GM12878 (cell line): ENCODE measurements at regions not wholly inside any gene's neighbourhood (a gene's known extent, or its start where the extent isn't known, plus 50 kb on each side); places are given as distances from the start of the nearest gene placed in this dataset.

Experiments used
- ATAC-seq: fragments of 200-7000 bp; cut with Tn5 transposase; 3 replicates; pipeline ENCODE4 v1.9.1; 2020; ENCODE audit warnings: mild to moderate bottlenecking, moderate library complexity
- BruUV-seq: library from RNA; stranded (reverse); fragments of 400-500 nt; replicated peaks from 2 replicates; lab custom pipeline; 2021; lab: Mats Ljungman, UMichigan
- CTCF ChIA-PET: fragments of 300-600 bp; sonication (Branson Sonifier 250); formaldehyde crosslinking; extraction: SDS; loops from one replicate; lab custom pipeline; 2021; ENCODE audit warnings: inconsistent platforms; lab: Yijun Ruan, JAX
- POLR2A ChIA-PET: fragments of 350-600 bp; formaldehyde crosslinking; extraction: SDS; loops from one replicate; lab custom pipeline; 2021; ENCODE audit warnings: inconsistent platforms; lab: Charles Lee
- RAD21 ChIA-PET: fragments of 300-600 bp; sonication (Branson Sonifier 250); formaldehyde crosslinking; loops from one replicate; lab custom pipeline; 2023; ENCODE audit warnings: antibody characterized with exemption; ENCODE audit not compliant: unreplicated experiment; lab: Charles Lee
- SMC1A ChIA-PET: fragments of 300-600 bp; sonication (Branson Sonifier 250); formaldehyde crosslinking; loops from one replicate; lab custom pipeline; 2023; ENCODE audit not compliant: unreplicated experiment, uncharacterized antibody; lab: Charles Lee
- DNase-seq: peaks from one replicate; pipeline ENCODE4 v3.0.0-alpha.2; 2011; ENCODE audit warnings: low read depth, low spot score
- FAIRE-seq: peaks from 3 replicates; lab custom pipeline; 2011; peaks lifted over from hg19 to GRCh38; lab: Jason Lieb, UNC
- H2AFZ ChIP-seq: 2 replicates; pipeline ENCODE4 v1.6.0; 2011; ENCODE audit warnings: low read depth, low read length, control low read depth; ENCODE audit not compliant: control insufficient read depth
- H3K27ac ChIP-seq: 2 replicates; pipeline ENCODE4 v1.5.1; 2011; ENCODE audit warnings: control low read depth; ENCODE audit not compliant: control insufficient read depth, insufficient read depth
- H3K27me3 ChIP-seq, 2 experiments: replicated peaks in 1 of 2; 2 replicates each; pipeline versions ENCODE4 v1.6.0 to v1.6.1; 2011; ENCODE audit warnings: low read length in 1 of 2; ENCODE audit not compliant: control insufficient read depth in 2 of 2, insufficient read depth in 2 of 2
- H3K36me3 ChIP-seq, 2 experiments: 2 replicates each; pipeline ENCODE4 v1.5.1; 2011; ENCODE audit warnings: low read length in 1 of 2; ENCODE audit not compliant: control insufficient read depth in 2 of 2, insufficient read depth in 2 of 2
- H3K4me1 ChIP-seq: 2 replicates; pipeline ENCODE4 v1.6.1; 2011; ENCODE audit warnings: mild to moderate bottlenecking, low read length, moderate library complexity, mixed read lengths; ENCODE audit not compliant: control insufficient read depth, insufficient read depth
- H3K4me2 ChIP-seq: 2 replicates; pipeline ENCODE4 v1.6.0; 2011; ENCODE audit warnings: control low read depth; ENCODE audit not compliant: control insufficient read depth, insufficient read depth
- H3K4me3 ChIP-seq: fragments of 200-600 bp; sonication (generic); 2 replicates; pipeline ENCODE4 v1.5.1; 2016
- H3K79me2 ChIP-seq: 2 replicates; pipeline ENCODE4 v1.6.0; 2011; ENCODE audit warnings: low read length; ENCODE audit not compliant: control insufficient read depth, insufficient read depth
- H3K9ac ChIP-seq: 2 replicates; pipeline ENCODE4 v1.8.0; 2011; ENCODE audit warnings: low read length, control low read depth, mixed read lengths; ENCODE audit not compliant: control insufficient read depth, insufficient read depth
- H3K9me3 ChIP-seq: replicated peaks from 3 replicates; pipeline ENCODE4 v1.5.1; 2011; ENCODE audit warnings: mild to moderate bottlenecking, low read length; ENCODE audit not compliant: control insufficient read depth, insufficient read depth
- H4K20me1 ChIP-seq: 2 replicates; pipeline ENCODE4 v1.6.0; 2011; ENCODE audit not compliant: control insufficient read depth, insufficient read depth
- E2F8 ChIP-seq: fragments of 450-650 bp; IDR thresholded peaks from 2 replicates; pipeline ENCODE4 v1.6.1; 2018; ENCODE audit warnings: mild to moderate bottlenecking, low read depth, moderate library complexity; ENCODE audit not compliant: partially characterized antibody
- FOXM1 ChIP-seq: IDR thresholded peaks from 2 replicates; pipeline ENCODE4 v1.6.1; 2012; ENCODE audit warnings: low read depth, mild to moderate bottlenecking, inconsistent platforms, low read length, moderate library complexity
- HSF1 ChIP-seq: fragments of 150-350 bp; IDR thresholded peaks from 2 replicates; pipeline ENCODE4 v1.6.1; 2014; ENCODE audit warnings: mild to moderate bottlenecking, low read depth, low read length
- KLF5 ChIP-seq: fragments of 450-650 bp; IDR thresholded peaks from 2 replicates; pipeline ENCODE4 v1.6.1; 2014; ENCODE audit warnings: mild to moderate bottlenecking; ENCODE audit not compliant: partially characterized antibody
- NFXL1 ChIP-seq: fragments of 450-650 bp; IDR thresholded peaks from 2 replicates; pipeline ENCODE4 v1.6.1; 2017; ENCODE audit warnings: antibody characterized with exemption, mild to moderate bottlenecking, borderline replicate concordance
- PML ChIP-seq: IDR thresholded peaks from 2 replicates; pipeline ENCODE4 v1.6.1; 2012; ENCODE audit warnings: low read length, inconsistent platforms
- RELA ChIP-seq: fragments of 450-650 bp; IDR thresholded peaks from 2 replicates; pipeline ENCODE4 v1.8.0; 2014; ENCODE audit warnings: borderline replicate concordance; ENCODE audit not compliant: partially characterized antibody
- SIN3A ChIP-seq: IDR thresholded peaks from 2 replicates; pipeline ENCODE4 v1.6.1; 2012; ENCODE audit warnings: low read depth, low read length, improper control_type of control experiment
- STAT1 ChIP-seq: fragments of 450-650 bp; conservative IDR thresholded peaks from 2 replicates; pipeline ENCODE4 v1.6.1; 2014; ENCODE audit warnings: antibody characterized with exemption, mild to moderate bottlenecking
- SUZ12 ChIP-seq: fragments of 200-600 bp; sonication (generic); IDR thresholded peaks from one replicate; pipeline ENCODE4 v1.6.1; 2018; ENCODE audit warnings: antibody characterized with exemption, mild to moderate bottlenecking; ENCODE audit not compliant: unreplicated experiment
- YY1 ChIP-seq: IDR thresholded peaks from 2 replicates; pipeline ENCODE4 v1.6.1; 2011; ENCODE audit warnings: low read depth, mild to moderate bottlenecking, low read length
- ZBTB33 ChIP-seq: fragments of 450-650 bp; IDR thresholded peaks from 2 replicates; pipeline ENCODE4 v1.6.1; 2017; ENCODE audit warnings: mild to moderate bottlenecking
- WGBS: methylation state at CpG from one replicate; pipeline ENCODE4 v1.1.6; 2016; ENCODE audit warnings: low lambda C conversion rate; ENCODE audit not compliant: insufficient replicate concordance, insufficient coverage; ENCODE audit errors: missing lambda C conversion rate; 5-methylcytosine and 5-hydroxymethylcytosine counted together
- in situ Hi-C: fragments of 300-500 bp; cut with MboI; formaldehyde crosslinking; loops from 9 replicates; pipeline ENCODE4 v1.14.3; 2018; ENCODE audit warnings: mixed read lengths
- intact Hi-C: fragments of 100-400 bp; cut with micrococcal nuclease; formaldehyde crosslinking; loops from one replicate; pipeline ENCODE4 v1.14.2; 2022; ENCODE audit not compliant: unreplicated experiment

GRCh38 chr18:78521744-78522143 lies 457.9 kb upstream of the SALL3 start (continued):
- TF ChIP-seq ZBTB33 (no peak), KLF5 (no peak), RELA (no peak), SIN3A (no peak), SUZ12 (no peak)

GRCh38 chr18:78522507-78522906 lies 457.1 kb upstream of the SALL3 start:
- RAD21 ChIA-PET: no interaction called here
- POLR2A ChIA-PET: no interaction called here
- SMC1A ChIA-PET: no interaction called here

More at GRCh38 chr18:78522507-78522906, 457.1 kb upstream of the SALL3 start:
- Histone ChIP-seq H3K4me2 (no peak overlapping the region), H3K4me3 (no peak overlapping the region), H3K36me3 (no peaks in the 10 kb centered on the region), H3K9me3 (no peaks in the 10 kb centered on the region; the same call in 2 of the 3 replicates), H3K4me1 (no peaks in the 10 kb centered on the region), H3K27me3 (no peaks in the 10 kb centered on the region), H3K27ac (no peak overlapping the region), H2AFZ (no peak overlapping the region), H3K79me2 (no peaks in the 10 kb centered on the region), H4K20me1 (no peaks in the 10 kb centered on the region), H3K9ac (no peak overlapping the region)
- TF ChIP-seq FOXM1 (no peak), YY1 (no peak), E2F8 (no peak), HSF1 (no peak), NFXL1 (no peak), PML (no peak), STAT1 (no peak), SUZ12 (no peak)
- no TSS peak for BruUV-seq
- DNase-seq (no peak), ATAC-seq (no peak), FAIRE-seq (no peak)
- WGBS: 87% methylated on average over 8 of the region's 8 CpGs
- intact Hi-C loops: no loop called here
- CTCF ChIA-PET: no interaction called here
- in situ Hi-C loops: no loop called here
